H9 (cell line): ENCODE measurements at regions not wholly inside any gene's neighbourhood (a gene's known extent, or its start where the extent isn't known, plus 50 kb on each side); places are given as distances from the start of the nearest gene placed in this dataset.

Experiments used
- DNase-seq: peaks from one replicate; pipeline ENCODE4 v3.0.0-alpha.2; 2017
- H2AFZ ChIP-seq: one replicate; pipeline ENCODE4 v1.6.1; 2013; ENCODE audit warnings: mild to moderate bottlenecking, low read length, control low read depth, moderate library complexity
- H2AK5ac ChIP-seq: 2 replicates; pipeline ENCODE4 v1.6.1; 2013; ENCODE audit warnings: low read length, control low read depth, mixed read lengths; ENCODE audit not compliant: insufficient read length
- H2BK120ac ChIP-seq: one replicate; pipeline ENCODE4 v1.6.1; 2013; ENCODE audit warnings: low read depth, mild to moderate bottlenecking, low read length, control low read depth, inconsistent platforms; ENCODE audit not compliant: poor library complexity, severe bottlenecking
- H2BK12ac ChIP-seq: 2 replicates; pipeline ENCODE4 v1.6.1; 2013; ENCODE audit warnings: low read length, control low read depth, mixed read lengths, low read depth; ENCODE audit not compliant: insufficient read length
- H2BK15ac ChIP-seq: 2 replicates; pipeline ENCODE4 v1.6.1; 2013; ENCODE audit warnings: low read depth, low read length, control low read depth
- H2BK20ac ChIP-seq: one replicate; pipeline ENCODE4 v1.6.1; 2013; ENCODE audit warnings: low read depth, mild to moderate bottlenecking, low read length, control low read depth, inconsistent platforms; ENCODE audit not compliant: poor library complexity, severe bottlenecking
- H2BK5ac ChIP-seq: 2 replicates; pipeline ENCODE4 v1.6.1; 2013; ENCODE audit warnings: low read length, control low read depth, mixed read lengths; ENCODE audit not compliant: insufficient read length
- H3K14ac ChIP-seq: 2 replicates; pipeline ENCODE4 v1.6.1; 2013; ENCODE audit warnings: low read length, control low read depth; ENCODE audit not compliant: insufficient read depth
- H3K18ac ChIP-seq: 2 replicates; pipeline ENCODE4 v1.6.1; 2013; ENCODE audit warnings: low read depth, mild to moderate bottlenecking, mixed read lengths, low read length, control low read depth; ENCODE audit not compliant: insufficient read length
- H3K23ac ChIP-seq: 2 replicates; pipeline ENCODE4 v1.6.1; 2013; ENCODE audit warnings: low read length, control low read depth, mixed read lengths, low read depth; ENCODE audit not compliant: insufficient read length
- H3K23me2 ChIP-seq: 2 replicates; pipeline ENCODE4 v1.6.1; 2013; ENCODE audit warnings: low read depth, mild to moderate bottlenecking, mixed read lengths, low read length, control low read depth; ENCODE audit not compliant: insufficient read length, poor library complexity, severe bottlenecking
- H3K27ac ChIP-seq: 2 replicates; pipeline ENCODE4 v1.5.1; 2013; ENCODE audit warnings: low read length, control low read depth, mixed read lengths, low read depth; ENCODE audit not compliant: insufficient read length
- H3K27me3 ChIP-seq: 2 replicates; pipeline ENCODE4 v1.6.1; 2013; ENCODE audit warnings: low read length, control low read depth, inconsistent platforms; ENCODE audit not compliant: insufficient read depth
- H3K4ac ChIP-seq: 2 replicates; pipeline ENCODE4 v1.6.1; 2013; ENCODE audit warnings: low read depth, mild to moderate bottlenecking, control low read depth, inconsistent platforms, low read length, moderate library complexity
- H3K4me1 ChIP-seq: 2 replicates; pipeline ENCODE4 v1.6.1; 2013; ENCODE audit warnings: low read length, control low read depth, inconsistent platforms; ENCODE audit not compliant: insufficient read depth
- H3K4me2 ChIP-seq: 2 replicates; pipeline ENCODE4 v1.6.1; 2013; ENCODE audit warnings: low read length, control low read depth, mixed read lengths; ENCODE audit not compliant: insufficient read length, insufficient read depth
- H3K56ac ChIP-seq: 2 replicates; pipeline ENCODE4 v1.6.1; 2013; ENCODE audit warnings: low read depth, mild to moderate bottlenecking, mixed read lengths, low read length, control low read depth; ENCODE audit not compliant: insufficient read length
- H3K79me1 ChIP-seq: 2 replicates; pipeline ENCODE4 v1.6.1; 2013; ENCODE audit warnings: low read depth, mild to moderate bottlenecking, moderate library complexity, low read length, control low read depth, inconsistent platforms; ENCODE audit not compliant: insufficient read depth, poor library complexity, severe bottlenecking
- H3K79me2 ChIP-seq: 2 replicates; pipeline ENCODE4 v1.6.1; 2013; ENCODE audit warnings: low read length, control low read depth, inconsistent platforms; ENCODE audit not compliant: insufficient read depth
- H3K9ac ChIP-seq: 2 replicates; pipeline ENCODE4 v1.6.1; 2013; ENCODE audit warnings: low read length, control low read depth, mixed read lengths; ENCODE audit not compliant: insufficient read length; ENCODE audit errors: extremely low read depth
- H3K9me3 ChIP-seq: one replicate; pipeline ENCODE4 v1.6.1; 2013; ENCODE audit warnings: low read depth, low read length, inconsistent platforms; ENCODE audit not compliant: control insufficient read depth
- H3T11ph ChIP-seq: one replicate; pipeline ENCODE4 v1.6.1; 2013; ENCODE audit warnings: mild to moderate bottlenecking, low read length, control low read depth, inconsistent platforms
- H4K20me1 ChIP-seq: one replicate; pipeline ENCODE4 v1.6.1; 2013; ENCODE audit not compliant: control insufficient read depth, insufficient read length, insufficient read depth
- H4K5ac ChIP-seq: 2 replicates; pipeline ENCODE4 v1.6.1; 2013; ENCODE audit warnings: low read depth, mild to moderate bottlenecking, mixed read lengths, low read length, control low read depth; ENCODE audit not compliant: insufficient read length
- H4K8ac ChIP-seq: replicated peaks from 2 replicates; pipeline ENCODE4 v1.6.1; 2013; ENCODE audit warnings: low read length, control low read depth, mixed read lengths, low read depth; ENCODE audit not compliant: insufficient read length
- H4K91ac ChIP-seq: 2 replicates; pipeline ENCODE4 v1.6.1; 2013; ENCODE audit warnings: low read depth, mild to moderate bottlenecking, moderate library complexity, mixed read lengths, low read length, control low read depth; ENCODE audit not compliant: insufficient read length
- H3K27ac Mint-ChIP-seq, 3 experiments: 2 replicates in 2 of 3; 3 replicates in 1 of 3; pipeline ENCODE4 v1.8.0; 2020 to 2021; ENCODE audit warnings: mixed read lengths in 3 of 3, mild to moderate bottlenecking in 1 of 3, moderate library complexity in 1 of 3
- H3K27me3 Mint-ChIP-seq: 2 replicates; pipeline ENCODE4 v1.8.0; 2021; ENCODE audit warnings: low read depth, mild to moderate bottlenecking, moderate library complexity, mixed read lengths
- H3K36me3 Mint-ChIP-seq, 3 experiments: 2 replicates in 2 of 3; 3 replicates in 1 of 3; pipeline ENCODE4 v1.8.0; 2020 to 2021; ENCODE audit warnings: low read depth in 3 of 3, mixed read lengths in 3 of 3; ENCODE audit not compliant: insufficient read depth in 1 of 3
- H3K4me1 Mint-ChIP-seq, 2 experiments: 2 replicates each; pipeline ENCODE4 v1.8.0; 2020; ENCODE audit warnings: mixed read lengths in 2 of 2
- H3K4me3 Mint-ChIP-seq, 2 experiments: 2 replicates in 1 of 2; 3 replicates in 1 of 2; pipeline ENCODE4 v1.8.0; 2020 to 2021; ENCODE audit warnings: mild to moderate bottlenecking in 2 of 2, mixed read lengths in 2 of 2, moderate library complexity in 1 of 2
- H3K9me3 Mint-ChIP-seq, 2 experiments: 2 replicates in 1 of 2; 3 replicates in 1 of 2; pipeline ENCODE4 v1.8.0; 2020; ENCODE audit warnings: mild to moderate bottlenecking in 2 of 2, mixed read lengths in 2 of 2, moderate library complexity in 1 of 2
- CTCF ChIP-seq: fragments of 200-600 bp; sonication (generic); conservative IDR thresholded peaks from 3 replicates; pipeline ENCODE4 v1.8.0; 2021; ENCODE audit warnings: antibody characterized with exemption, mild to moderate bottlenecking
- WGBS: extraction: QIAGEN DNeasy Blood & Tissue Kit; methylation state at CpG from one replicate; pipeline ENCODE4 v1.1.7; 2013; ENCODE audit warnings: missing lambda C conversion rate, low lambda C conversion rate, mixed read lengths; ENCODE audit not compliant: insufficient read length; ENCODE audit errors: extremely low coverage; 5-methylcytosine and 5-hydroxymethylcytosine counted together

DNA sequence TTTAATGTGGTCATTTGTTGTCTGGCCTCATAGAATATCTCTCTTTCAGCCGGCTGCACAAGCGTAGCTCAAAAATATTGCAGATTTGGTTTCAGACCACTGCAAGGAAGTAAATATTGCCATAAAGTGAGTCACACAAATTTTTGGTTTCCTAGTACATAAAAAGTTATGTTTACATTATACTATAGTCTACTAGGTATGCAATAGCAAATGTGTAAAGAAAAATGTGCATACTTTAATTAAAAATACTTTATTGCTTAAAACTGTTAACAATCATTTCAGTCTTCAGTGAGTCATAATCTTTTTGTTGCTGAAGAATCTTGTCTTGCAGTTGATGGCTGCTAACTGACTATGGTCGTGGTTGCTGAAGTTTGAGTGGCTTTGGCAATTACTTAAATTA, 425.1 kb upstream of the ROBO1 start:
- Histone ChIP-seq H3T11ph (no peak overlapping the region), H2BK15ac (no peak overlapping the region), H3K27ac (no peak overlapping the region), H3K4me1 (no peaks in the 10 kb centered on the region; the same call in 1 of the 2 replicates), H3K27me3 (no peaks in the 10 kb centered on the region), H3K4ac (no peak overlapping the region), H2BK5ac (no peak overlapping the region), H3K56ac (no peak overlapping the region), H2BK120ac (no peak overlapping the region), H3K23me2 (no peaks in the 10 kb centered on the region), H2BK20ac (no peak overlapping the region), H4K8ac (no peak overlapping the region), H2AK5ac (no peak overlapping the region), H2BK12ac (no peak overlapping the region), H3K79me1 (no peaks in the 10 kb centered on the region), H3K4me2 (no peak overlapping the region), H3K9me3 (no peaks in the 10 kb centered on the region), H2AFZ (no peak overlapping the region), H4K5ac (no peak overlapping the region), H3K14ac (no peak overlapping the region), H4K20me1 (no peaks in the 10 kb centered on the region), H3K79me2 (no peaks in the 10 kb centered on the region), H4K91ac (no peak overlapping the region), H3K23ac (no peak overlapping the region), H3K18ac (no peak overlapping the region), H3K9ac (no peak overlapping the region)
- H3K4me3 Mint-ChIP-seq = no peak overlapping the region
- TF ChIP-seq CTCF = no peak
- no peak overlapping the region for H3K27ac Mint-ChIP-seq
- H3K27me3 Mint-ChIP-seq = no peaks in the 10 kb centered on the region
- peaks cover 6 to 10% of the 10 kb centered on the region in 2 experiments; a peak in 3 of 5 replicates for H3K9me3 Mint-ChIP-seq
- no peak for DNase-seq
- H3K36me3 Mint-ChIP-seq = peaks cover 0 to 6% (median 0%) of the 10 kb centered on the region in 3 experiments; a peak in 2 of 7 replicates
- no CpG with 5 or more reads among the region's 3 CpGs for WGBS
- H3K4me1 Mint-ChIP-seq = peaks cover 7 to 9% of the 10 kb centered on the region in 2 experiments
